ENCODE measurements at regions not wholly inside any gene's neighbourhood (a gene's known extent, or its start where the extent isn't known, plus 50 kb on each side); places are given as distances from the start of the nearest gene placed in this dataset.

- no peak for TF ChIP-seq CTCF (IDR thresholded peaks at IDR 0.05)
- no peak for TF ChIP-seq TEAD4 (CRISPR knock-in tag; IDR thresholded peaks at IDR 0.05)
- TF ChIP-seq ELF4 (CRISPR knock-in tag; IDR thresholded peaks at IDR 0.05; ENCODE audit: low read depth), result no peak
- no peak for TF ChIP-seq ZNF138 (CRISPR knock-in tag; conservative IDR thresholded peaks at IDR 0.05)
- TF ChIP-seq FOXJ3 (CRISPR knock-in tag; IDR thresholded peaks at IDR 0.05; ENCODE audit: borderline replicate concordance), result no peak
- no peak for TF ChIP-seq MAX (CRISPR knock-in tag; IDR thresholded peaks at IDR 0.05)
- no peak for TF ChIP-seq CREM (CRISPR knock-in tag; IDR thresholded peaks at IDR 0.05)
Measured at GRCh38 chr12:108432423-108433121, 82.5 kb upstream of the FICD start.
